GM19438 (cell line): ENCODE measurements at regions not wholly inside any gene's neighbourhood (a gene's known extent, or its start where the extent isn't known, plus 50 kb on each side); places are given as distances from the start of the nearest gene placed in this dataset.

Experiments used
- ATAC-seq: cut with Tn5 transposase; IDR thresholded peaks from one replicate; pipeline ENCODE4 v1.9.1; 2021; ENCODE audit warnings: low read depth; ENCODE audit not compliant: unreplicated experiment

DNA sequence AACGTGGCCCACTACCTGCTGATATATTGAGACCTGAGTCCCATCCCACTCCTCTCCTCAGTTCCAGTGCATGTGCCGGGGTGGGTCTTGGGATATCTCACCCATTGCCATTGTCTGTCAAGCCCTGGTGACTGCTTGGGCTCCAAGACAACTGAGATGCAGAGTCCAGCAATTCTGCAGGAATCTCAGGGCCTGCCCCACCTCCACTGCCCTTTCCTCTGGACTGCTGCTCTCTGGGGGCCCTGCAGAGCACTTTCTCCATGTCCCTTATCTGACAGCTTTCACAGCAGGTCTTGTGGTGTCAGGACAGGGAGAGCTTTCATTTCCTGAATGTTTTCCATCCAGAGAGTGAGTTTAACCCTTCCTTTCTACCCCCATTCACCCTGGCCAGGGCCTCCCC lies 152.9 kb downstream of the ARL4C start:
- no peak for ATAC-seq

DNA sequence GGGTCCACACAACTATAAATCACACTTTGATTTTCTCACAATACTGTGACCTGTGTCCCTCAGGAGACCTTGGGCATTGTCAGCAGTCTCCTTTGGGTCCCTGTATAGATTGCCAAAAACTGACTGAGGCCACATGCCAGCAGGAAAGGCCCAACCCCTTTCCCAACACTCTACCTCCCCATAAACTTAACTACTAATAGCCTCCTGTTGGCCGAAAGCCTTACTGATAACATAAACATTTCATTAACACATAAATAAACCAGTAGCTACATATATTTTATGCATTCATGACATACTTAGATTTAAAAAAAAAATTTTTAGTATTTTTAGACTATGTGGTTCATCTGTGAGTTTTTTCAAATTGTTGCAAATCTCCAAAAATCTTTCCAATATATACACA lies 153.5 kb downstream of the ARL4C start:
- ATAC-seq = no peak

DNA sequence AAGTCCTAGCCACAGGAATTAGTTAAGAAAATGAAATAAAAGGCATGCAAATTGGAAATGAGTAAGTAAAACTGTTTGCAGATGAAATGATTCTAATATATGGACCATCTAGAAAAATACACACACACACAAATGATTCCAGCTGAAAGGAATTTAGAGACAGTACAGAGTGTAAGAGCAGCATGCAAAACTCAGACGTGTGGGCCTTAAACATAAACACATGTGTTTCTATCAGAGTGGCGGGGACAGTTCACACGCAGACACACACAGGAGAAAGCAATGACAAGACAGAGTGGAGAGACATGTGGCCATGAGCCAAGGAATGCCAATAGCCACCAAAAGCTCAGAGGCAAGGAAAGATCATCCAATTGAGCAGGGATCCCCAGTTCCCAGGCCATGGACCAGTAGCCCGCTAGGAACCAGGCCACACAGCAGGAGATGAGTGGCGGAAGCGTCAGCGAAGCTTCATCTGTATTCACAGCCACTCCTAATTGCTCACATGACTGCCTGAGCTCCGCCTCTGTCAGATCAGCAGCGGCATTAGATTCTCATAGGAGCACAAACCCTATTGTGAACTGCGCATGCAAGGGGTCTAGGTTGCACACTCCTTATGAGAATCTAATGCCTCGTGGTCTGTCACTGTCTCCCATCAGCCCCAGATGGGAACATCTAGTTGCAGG lies 155.4 kb downstream of the ARL4C start:
- no peak for ATAC-seq

DNA sequence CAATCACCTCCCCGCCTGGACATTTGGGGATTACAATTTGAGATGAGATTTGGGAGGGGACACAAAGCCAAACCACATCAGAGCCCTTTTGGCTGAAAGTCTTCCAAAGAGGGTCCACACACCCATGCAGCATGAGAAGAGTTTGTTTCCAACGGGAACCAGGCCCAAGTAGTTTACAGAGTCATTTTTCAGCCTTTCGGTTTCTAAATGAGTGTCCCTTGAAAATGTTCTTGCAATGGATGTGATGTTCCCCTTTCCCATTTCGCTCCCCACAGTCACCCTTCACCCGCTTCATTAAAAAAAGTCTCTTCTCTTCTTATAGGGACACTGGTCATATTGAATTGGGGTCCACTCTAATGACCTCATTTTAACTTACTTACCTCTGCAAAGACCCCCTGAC lies 157.4 kb downstream of the ARL4C start:
- no peak for ATAC-seq

DNA sequence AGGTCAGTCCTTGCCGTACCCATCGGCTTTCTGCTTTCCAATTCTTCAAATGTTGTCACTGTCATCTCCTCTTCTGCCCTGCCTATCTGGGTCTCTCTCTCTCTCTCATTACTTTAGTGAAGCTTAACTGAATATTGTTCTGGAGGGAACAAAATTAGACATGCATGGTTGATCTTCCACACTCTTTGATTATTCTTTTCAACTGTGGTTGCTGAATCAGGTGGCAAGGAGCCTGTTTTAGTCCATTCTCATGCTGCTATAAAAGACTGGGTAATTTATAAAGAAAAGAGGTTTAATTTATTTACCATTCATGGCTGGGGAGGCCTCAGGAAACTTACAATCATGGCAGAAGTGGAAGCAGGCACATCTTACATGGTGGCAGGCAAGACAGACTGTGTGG lies 157.9 kb downstream of the ARL4C start:
- no peak for ATAC-seq

DNA sequence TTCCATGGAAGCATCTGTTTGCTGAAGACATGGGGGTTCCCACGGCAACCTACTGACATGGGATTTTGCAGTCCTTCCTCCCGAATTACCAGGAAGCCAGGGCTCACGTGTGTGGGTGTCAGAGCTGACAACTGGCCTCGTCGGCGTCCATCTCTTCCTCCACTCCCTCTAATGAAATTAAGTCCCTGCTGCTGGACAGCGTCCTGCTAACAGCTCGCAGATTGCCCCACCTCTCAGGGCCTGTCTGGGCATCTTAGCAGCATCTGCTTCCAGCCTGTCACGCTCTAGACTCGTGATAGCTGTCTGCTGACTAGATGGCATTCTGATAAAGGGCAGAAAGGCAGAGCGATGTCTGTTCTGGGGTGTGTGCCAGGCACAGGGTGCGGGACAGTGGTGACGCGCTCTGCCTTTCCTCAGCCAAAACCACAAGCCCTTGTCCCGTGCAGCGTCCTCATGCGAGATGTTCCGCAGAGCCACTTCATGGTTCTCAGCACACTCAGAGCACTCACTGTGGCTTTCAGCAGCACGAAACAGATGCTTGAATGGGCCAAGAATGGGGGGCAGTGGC lies 161.1 kb downstream of the ARL4C start:
- ATAC-seq = no peak

DNA sequence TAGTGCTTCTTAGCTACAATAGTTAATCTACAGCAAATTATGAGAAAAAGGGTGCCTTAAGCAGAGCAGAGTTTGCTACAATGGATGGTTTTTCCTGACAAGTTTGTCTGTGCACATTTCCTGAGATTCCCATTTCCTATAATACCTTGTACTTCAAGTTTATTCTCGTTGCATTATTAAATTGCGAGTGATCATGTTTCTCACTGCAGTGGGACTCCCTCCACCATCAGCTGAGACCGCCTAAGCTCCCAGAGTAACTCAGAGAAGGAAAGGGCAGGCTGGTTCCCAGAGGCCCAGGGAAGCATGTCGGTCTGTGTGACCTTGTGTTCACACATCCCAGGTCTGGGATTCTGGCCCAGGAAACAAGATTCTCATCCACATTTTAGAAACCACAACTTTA lies 162.1 kb downstream of the ARL4C start:
- no peak for ATAC-seq

DNA sequence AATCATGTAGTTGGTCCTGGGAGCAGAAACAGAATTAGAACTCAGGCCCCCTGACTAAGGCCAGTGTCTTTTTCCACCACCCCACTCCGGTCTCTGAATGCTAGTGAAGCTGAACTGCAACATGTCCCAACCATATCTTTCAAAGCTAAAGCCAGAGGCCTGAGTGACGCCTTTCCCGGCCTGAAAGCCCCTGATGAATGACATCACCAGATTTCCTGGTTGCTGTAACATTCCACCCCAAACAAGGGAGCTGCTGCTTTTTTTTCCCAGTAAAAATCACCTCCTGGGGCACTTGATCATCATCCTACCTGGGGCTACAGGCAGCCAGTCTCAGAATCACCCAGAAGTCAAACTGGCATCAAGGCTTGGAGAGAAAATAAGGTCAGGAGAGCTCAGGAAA lies 162.7 kb downstream of the ARL4C start:
- no peak for ATAC-seq

DNA sequence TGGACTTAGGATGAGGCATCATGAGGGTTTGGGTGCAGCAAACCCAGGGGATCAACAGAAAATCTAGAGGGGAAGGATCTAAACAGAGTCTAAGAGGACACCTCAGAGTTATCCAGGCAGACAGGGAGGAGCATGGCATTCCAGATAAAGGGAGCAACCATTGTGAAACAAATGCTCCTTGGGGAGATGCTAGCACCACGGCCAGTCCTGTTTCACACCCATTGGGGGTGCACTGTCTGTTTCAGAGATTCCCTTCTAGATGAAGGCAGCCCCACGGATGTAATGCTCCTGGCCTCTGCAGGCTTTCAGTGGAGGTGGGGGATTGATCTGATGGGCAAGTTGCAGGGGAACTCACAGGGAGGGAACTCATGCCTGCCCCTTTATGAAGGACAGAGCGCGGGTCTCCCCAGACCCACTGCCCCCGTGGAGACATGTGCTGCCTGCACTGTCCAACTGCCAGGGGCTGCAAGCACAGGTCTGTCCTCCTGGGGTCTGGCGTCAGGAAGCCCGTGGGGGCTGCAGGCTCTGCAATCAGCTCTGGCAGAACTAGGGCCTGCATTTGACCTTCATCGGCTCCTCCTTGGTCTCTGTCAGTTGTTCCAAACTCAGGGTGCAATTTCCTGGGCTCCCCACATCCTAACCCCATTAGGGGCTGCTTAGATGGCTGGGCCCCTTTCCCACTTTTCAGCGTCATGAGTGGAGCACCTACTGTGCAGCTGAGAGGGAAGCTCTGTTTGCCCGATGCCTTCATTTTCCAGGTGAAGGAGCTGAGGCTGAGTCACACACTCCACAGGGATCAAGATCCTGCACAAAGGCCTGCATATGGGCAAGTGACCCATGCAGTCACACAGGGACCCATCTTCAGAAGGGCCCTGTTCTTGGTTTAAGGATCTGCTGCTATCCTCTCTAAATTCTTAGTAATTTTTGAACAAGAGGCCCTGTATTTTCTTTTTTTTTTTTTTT lies 163.4 kb downstream of the ARL4C start:
- ATAC-seq = no peak

DNA sequence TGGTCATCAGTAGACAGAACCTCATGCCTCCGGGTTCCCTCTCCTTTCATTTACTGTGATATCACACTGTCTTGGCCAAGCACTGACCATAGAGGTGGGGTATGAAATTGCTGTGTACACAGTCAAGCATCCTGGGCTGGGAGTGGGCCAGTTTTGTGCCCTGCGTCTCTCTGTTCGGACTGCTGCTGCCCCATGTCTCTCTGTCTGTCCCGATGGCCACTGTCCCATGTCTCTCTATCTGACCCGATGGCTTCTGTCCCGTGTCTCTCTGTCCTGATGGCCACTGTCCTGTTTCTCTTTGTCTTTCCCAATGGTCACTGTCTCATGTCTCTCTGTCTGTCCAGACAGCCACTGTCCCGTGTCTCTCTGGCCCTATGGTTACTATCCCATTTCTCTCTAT lies 164.9 kb downstream of the ARL4C start:
- ATAC-seq = no peak

DNA sequence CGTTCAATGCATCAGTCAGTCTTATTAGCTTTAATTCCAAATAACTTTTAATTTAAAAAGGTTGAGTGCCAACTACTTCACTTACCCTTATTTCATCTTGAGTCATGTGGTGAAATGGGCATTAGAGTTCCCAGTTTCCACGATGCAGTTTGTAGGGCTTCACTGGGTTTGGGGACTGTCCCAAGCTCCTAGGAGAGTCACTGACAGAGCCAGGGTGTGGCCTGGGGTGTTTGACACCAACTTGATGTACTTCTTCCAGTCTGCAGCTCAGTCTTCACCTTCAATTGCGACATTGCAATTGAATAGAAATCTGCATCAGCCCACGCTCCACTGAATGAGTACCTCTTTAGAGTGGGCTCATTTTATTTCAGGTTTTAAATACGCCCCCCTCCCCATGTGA lies 165.3 kb downstream of the ARL4C start:
- no peak for ATAC-seq

DNA sequence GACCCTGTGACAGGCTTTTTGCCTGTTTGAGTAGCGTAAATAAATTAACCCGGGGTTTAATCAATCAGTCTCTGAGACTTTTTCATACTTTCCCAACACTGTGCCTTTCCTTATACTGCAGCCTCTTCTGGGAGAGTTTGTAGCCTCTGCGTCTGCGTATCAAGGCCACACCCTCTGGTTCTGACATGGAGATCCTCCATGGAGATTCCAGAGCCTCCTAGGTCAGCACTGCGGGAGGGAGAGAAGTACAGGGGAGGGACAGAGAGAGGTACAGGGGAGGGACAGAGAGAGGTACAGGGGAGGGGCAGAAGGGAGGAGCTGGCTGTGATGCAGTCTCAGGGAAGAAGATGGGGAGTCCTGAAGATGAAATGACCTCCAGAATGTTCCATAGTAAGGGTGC lies 166.0 kb downstream of the ARL4C start:
- no peak for ATAC-seq

DNA sequence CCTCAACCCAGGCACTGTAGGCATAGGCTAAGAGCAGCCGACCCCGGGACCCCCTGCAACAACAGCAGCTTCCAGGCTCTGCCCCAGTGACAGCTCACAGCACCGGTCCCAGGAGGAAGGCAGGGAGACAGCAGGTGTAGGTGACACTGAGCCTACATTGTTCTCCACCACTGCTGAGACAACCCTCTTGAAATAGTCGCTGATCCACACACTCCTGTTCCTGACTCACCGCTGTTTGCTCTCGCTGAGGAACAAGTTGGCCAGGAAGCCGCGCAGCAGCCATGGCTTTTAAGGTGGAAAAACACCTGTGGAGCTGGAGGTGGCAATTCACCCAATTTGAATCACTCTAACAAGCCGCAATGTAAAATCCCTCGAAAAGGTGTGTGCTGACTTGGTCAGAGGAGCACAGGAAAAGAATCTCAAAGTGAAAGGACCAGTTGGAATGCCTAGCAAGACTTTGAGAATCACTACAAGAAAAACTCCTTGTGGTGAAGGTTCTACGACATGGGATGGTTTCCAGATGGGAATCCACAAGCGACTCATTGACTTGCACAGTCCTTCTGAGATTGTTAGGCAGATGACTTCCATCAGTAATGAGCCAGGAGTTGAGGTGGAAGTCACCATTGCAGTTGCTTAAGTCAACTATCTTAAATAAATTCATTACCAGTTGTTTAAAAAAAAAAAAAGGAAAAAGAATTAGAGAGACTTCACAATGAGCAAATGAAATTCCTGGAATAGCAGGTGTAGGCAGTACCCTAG lies 167.5 kb downstream of the ARL4C start:
- ATAC-seq = no peak

DNA sequence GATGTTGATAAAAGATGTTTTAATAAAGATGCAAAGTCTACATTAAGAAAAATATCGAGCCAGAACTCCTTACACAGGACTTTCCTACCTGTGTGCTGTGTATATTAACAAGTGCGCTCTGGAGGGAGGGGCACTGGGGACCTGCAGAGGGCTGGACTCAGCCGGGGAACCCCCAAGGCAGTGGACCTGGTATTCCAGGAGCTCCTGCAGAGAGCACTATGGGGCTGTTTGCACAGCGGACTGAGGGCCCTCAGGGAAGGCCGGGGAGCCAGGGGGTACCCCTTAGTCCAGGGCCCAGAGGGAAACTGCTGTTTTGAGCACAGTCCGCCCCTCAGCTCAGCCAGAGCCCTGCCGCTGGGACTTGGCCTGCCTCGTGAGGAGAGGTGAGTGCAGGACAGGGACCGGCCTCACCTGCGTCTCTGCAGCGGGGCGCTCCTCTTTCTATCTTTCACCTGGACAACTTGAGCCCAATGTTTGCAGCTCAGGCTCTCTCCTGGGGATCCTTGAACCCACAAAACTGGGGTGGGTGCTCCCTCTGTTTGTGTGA lies 168.4 kb downstream of the ARL4C start:
- no peak for ATAC-seq

DNA sequence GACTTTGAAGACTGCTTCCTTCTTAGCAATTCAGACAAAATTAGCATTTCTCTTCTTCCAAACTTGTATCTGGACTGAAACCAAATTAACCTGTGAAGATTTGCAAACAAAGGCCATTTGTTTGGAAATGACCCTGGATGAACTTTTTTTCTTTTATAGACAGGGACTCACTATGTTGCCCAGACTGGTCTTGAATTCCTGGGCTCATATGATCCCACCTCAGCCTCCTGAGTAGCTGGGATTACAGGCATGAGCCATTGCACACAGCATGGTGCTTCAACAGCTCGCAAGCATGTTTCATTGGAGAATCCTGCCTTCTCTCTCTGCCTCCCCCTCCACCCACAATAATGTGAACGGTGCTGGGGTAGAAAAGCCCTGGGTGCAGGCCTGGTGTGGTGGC lies 170.2 kb downstream of the ARL4C start:
- no peak for ATAC-seq

DNA sequence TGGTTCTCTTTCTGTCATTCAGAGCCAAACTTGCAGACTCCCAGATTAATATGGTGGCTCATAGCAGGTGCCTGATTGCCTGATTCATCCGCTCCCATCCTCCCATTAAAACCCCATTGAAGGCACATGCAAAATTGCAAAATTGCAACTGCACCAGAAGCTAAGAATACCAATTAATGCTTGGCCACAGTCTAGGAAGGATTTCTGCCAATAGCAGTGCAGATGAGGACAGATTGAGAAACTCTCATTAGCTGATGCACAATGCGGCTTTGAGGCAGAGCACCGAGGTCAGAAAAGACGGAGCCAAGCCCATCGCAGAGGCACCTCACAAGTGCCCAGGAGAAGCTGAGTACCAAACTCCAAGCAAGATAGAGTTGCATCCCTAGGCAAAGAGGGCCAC lies 172.8 kb downstream of the ARL4C start:
- no peak for ATAC-seq

DNA sequence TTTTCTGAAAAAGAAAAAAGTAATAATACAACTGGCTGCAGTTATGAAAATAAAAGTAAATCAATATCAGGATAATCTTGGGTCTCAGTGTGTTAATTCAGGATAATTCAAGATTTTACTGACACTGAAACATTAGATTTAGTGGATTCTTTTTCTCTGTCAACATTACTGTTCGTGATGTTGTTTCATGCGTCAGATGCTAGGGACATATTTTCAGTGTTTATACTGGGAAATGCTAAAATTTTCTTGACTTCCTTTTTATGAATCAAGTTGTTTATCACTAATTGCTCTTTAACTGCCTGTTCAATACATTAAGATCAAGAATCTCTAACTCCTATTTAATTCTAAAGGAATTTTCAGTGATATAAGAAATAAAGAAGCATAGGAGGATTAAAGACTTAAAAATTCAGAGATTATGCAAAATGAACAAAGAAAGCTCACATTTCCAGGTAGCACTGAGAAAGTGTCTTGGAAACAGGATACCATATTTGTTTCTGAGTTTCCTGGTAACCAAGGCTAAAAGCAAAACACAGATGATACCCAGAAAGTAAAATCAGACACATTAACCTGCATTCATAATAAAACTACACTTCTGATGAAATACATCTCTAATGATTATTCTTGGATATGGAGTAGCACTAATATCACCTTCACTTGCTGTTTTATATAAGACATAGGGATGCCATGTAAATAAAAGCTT lies 174.0 kb downstream of the ARL4C start:
- ATAC-seq = no peak

DNA sequence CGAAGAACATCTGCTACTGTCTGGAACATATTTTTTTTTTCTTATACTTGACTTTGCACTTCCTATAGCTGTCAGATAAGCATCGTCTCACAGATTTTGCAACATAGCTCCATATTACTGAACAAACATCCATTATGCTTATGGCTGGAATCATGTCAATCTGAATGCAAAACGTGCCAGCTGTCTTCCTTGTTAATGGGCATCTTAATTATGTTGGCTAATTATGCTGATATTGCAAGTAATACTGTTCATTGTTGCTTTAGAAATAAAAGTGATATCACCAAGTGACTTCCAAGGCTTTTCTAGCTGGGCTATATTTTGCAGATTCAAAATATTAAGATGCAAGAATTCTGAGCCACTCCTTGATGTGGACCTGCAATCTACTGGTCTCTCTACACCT lies 176.8 kb downstream of the ARL4C start:
- no peak for ATAC-seq

DNA sequence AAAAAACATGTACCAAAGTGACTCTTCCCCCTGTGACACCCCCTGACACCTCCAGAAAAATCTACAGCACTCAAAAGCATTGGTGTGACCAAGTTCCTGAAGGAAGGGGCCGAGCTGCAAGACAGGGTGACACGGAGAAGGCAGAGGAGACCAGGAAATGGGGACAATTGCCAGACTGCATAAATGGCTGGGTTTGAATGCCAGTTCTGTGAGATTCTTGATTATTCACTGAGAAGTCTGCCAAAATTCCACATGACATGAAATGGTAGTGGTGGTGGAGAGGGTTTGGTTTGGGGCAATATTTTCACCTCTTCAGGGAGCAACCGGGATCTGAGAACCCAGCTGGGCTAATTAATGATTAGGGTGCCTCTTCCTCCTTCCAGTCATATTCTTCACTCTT lies 178.5 kb downstream of the ARL4C start:
- no peak for ATAC-seq

DNA sequence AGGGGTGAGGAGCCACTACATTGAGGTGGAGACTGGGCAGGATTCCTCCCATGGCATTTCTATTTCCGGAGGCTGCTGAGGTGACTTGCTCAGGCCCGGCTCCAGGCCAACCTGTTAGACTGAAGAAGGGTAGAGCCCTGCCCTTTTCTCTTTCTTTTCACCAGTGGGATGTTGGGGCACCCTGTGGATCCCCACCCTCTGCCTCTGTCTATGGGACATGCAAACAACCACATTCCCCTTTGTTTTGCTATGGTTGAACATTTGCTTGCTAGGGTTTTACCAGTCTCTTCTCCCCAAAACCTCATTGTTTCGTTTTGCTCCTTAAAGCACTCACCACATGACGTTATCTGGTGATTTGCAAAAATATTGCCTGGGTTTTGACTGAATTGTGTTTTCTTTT lies 183.3 kb downstream of the ARL4C start:
- no peak for ATAC-seq
